ENCODE measurements at regions not wholly inside any gene's neighbourhood (a gene's known extent, or its start where the extent isn't known, plus 50 kb on each side); places are given as distances from the start of the nearest gene placed in this dataset.

DNA sequence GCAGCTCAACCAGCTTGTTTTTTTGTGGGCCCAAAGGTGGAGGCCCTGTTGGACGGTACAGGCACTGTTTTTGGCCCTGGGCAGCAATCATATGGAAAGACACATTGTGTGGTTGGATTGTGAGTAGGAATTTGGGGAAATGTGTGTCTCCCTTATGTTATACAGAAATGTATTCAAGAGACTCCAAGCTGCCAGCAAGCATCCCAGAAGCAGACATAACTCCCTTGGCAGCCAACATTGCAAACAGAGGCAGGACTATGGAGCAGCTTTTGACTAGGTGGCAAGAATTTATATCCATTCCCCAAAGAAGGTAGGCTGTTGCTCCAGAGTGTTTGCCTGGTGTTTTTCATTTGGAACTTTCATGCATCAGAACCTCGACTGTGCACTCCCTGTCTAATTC, 104.9 kb downstream of the BUB3 start:
- TF ChIP-seq ZNF138 (tag by site-specific recombination; IDR thresholded peaks at IDR 0.05; ENCODE audit: borderline replicate concordance) (no peak), ZNF830 (tag by site-specific recombination; IDR thresholded peaks at IDR 0.05; ENCODE audit: low read depth) (no peak), ZNF501 (tag by site-specific recombination; IDR thresholded peaks at IDR 0.05) (no peak), ZNF311 (tag by site-specific recombination; IDR thresholded peaks at IDR 0.05; ENCODE audit: borderline replicate concordance) (no peak), ZNF274 (IDR thresholded peaks at IDR 0.05; ENCODE audit: low read length) (no peak), ZNF274 (tag by site-specific recombination; IDR thresholded peaks at IDR 0.05; ENCODE audit: borderline replicate concordance) (no peak), ZNF621 (tag by site-specific recombination; IDR thresholded peaks at IDR 0.05) (no peak), ZNF354C (tag by site-specific recombination; IDR thresholded peaks at IDR 0.05; ENCODE audit: borderline replicate concordance, low read depth) (no peak), ZBTB1 (tag by site-specific recombination; IDR thresholded peaks at IDR 0.05) (no peak), ZBTB7A (tag by site-specific recombination; IDR thresholded peaks at IDR 0.05; ENCODE audit: low read depth) (no peak), HOXC10 (CRISPR knock-in tag; IDR thresholded peaks at IDR 0.05) (no peak), SETDB1 (IDR thresholded peaks at IDR 0.05; ENCODE audit: insufficient read length, low read length) (no peak)
- TF ChIP-seq, protein P1, sequence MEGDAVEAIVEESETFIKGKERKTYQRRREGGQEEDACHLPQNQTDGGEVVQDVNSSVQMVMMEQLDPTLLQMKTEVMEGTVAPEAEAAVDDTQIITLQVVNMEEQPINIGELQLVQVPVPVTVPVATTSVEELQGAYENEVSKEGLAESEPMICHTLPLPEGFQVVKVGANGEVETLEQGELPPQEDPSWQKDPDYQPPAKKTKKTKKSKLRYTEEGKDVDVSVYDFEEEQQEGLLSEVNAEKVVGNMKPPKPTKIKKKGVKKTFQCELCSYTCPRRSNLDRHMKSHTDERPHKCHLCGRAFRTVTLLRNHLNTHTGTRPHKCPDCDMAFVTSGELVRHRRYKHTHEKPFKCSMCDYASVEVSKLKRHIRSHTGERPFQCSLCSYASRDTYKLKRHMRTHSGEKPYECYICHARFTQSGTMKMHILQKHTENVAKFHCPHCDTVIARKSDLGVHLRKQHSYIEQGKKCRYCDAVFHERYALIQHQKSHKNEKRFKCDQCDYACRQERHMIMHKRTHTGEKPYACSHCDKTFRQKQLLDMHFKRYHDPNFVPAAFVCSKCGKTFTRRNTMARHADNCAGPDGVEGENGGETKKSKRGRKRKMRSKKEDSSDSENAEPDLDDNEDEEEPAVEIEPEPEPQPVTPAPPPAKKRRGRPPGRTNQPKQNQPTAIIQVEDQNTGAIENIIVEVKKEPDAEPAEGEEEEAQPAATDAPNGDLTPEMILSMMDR (tag by site-specific recombination; IDR thresholded peaks at IDR 0.05), result no peak
- TF ChIP-seq, protein P2, sequence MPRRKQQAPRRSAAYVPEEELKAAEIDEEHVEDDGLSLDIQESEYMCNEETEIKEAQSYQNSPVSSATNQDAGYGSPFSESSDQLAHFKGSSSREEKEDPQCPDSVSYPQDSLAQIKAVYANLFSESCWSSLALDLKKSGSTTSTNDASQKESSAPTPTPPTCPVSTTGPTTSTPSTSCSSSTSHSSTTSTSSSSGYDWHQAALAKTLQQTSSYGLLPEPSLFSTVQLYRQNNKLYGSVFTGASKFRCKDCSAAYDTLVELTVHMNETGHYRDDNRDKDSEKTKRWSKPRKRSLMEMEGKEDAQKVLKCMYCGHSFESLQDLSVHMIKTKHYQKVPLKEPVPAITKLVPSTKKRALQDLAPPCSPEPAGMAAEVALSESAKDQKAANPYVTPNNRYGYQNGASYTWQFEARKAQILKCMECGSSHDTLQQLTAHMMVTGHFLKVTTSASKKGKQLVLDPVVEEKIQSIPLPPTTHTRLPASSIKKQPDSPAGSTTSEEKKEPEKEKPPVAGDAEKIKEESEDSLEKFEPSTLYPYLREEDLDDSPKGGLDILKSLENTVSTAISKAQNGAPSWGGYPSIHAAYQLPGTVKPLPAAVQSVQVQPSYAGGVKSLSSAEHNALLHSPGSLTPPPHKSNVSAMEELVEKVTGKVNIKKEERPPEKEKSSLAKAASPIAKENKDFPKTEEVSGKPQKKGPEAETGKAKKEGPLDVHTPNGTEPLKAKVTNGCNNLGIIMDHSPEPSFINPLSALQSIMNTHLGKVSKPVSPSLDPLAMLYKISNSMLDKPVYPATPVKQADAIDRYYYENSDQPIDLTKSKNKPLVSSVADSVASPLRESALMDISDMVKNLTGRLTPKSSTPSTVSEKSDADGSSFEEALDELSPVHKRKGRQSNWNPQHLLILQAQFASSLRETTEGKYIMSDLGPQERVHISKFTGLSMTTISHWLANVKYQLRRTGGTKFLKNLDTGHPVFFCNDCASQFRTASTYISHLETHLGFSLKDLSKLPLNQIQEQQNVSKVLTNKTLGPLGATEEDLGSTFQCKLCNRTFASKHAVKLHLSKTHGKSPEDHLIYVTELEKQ (tag by site-specific recombination; IDR thresholded peaks at IDR 0.05; ENCODE audit: borderline replicate concordance), result no peak

Data from HEK293 (cell line).